SK-N-SH treated with all-trans-retinoic acid at 6 μM for 48 hours (cell line): ENCODE measurements at regions not wholly inside any gene's neighbourhood (a gene's known extent, or its start where the extent isn't known, plus 50 kb on each side); places are given as distances from the start of the nearest gene placed in this dataset.

ENCODE experiments used
- ATAC-seq: fragments of 200-7000 bp; cut with Tn5 transposase; 3 replicates; pipeline ENCODE4 v1.9.1; 2020; ENCODE audit warnings: mild to moderate bottlenecking, moderate library complexity
- ARNTL ChIP-seq: fragments of 450-650 bp; formaldehyde crosslinking; IDR thresholded peaks from 2 replicates; pipeline ENCODE4 v1.5.0; 2020; ENCODE audit warnings: low read depth, mild to moderate bottlenecking, moderate library complexity, borderline replicate concordance
- BACH2 ChIP-seq: fragments of 250-450 bp; sonication (Bioruptor Pico); IDR thresholded peaks from 2 replicates; pipeline ENCODE4 v1.9.0; 2021; ENCODE audit warnings: mild to moderate bottlenecking, borderline replicate concordance
- CSDC2 ChIP-seq: fragments of 250-450 bp; sonication (Bioruptor Pico); IDR thresholded peaks from 2 replicates; pipeline ENCODE4 v1.5.0; 2020; ENCODE audit warnings: mild to moderate bottlenecking, moderate library complexity
- GLIS3 ChIP-seq: fragments of 250-450 bp; sonication (Bioruptor Pico); IDR thresholded peaks from 2 replicates; pipeline ENCODE4 v1.5.0; 2020; ENCODE audit warnings: mild to moderate bottlenecking, moderate library complexity
- ISL1 ChIP-seq: fragments of 250-450 bp; sonication (Bioruptor Pico); IDR thresholded peaks from 2 replicates; pipeline ENCODE4 v2.1.2; 2022; ENCODE audit warnings: mild to moderate bottlenecking, moderate library complexity
- OSR1 ChIP-seq: fragments of 250-450 bp; sonication (Bioruptor Pico); IDR thresholded peaks from 2 replicates; pipeline ENCODE4 v1.8.0; 2022; ENCODE audit warnings: moderate library complexity, mild to moderate bottlenecking, inconsistent platforms
- POU6F1 ChIP-seq: fragments of 250-450 bp; sonication (Bioruptor Pico); IDR thresholded peaks from 2 replicates; pipeline ENCODE4 v1.8.0; 2021; ENCODE audit warnings: low read depth, mild to moderate bottlenecking, moderate library complexity, borderline replicate concordance
- TOX ChIP-seq: fragments of 250-450 bp; sonication (Bioruptor Pico); IDR thresholded peaks from 2 replicates; pipeline ENCODE4 v1.8.0; 2021; ENCODE audit warnings: mild to moderate bottlenecking, moderate library complexity, borderline replicate concordance
- ZC3H10 ChIP-seq: fragments of 250-450 bp; sonication (Bioruptor Pico); IDR thresholded peaks from 2 replicates; pipeline ENCODE4 v1.5.1; 2021; ENCODE audit warnings: mild to moderate bottlenecking, moderate library complexity
- ZFP30 ChIP-seq: fragments of 450-650 bp; formaldehyde crosslinking; IDR thresholded peaks from 2 replicates; pipeline ENCODE4 v1.5.0; 2022; ENCODE audit warnings: mild to moderate bottlenecking, moderate library complexity
- ZNF565 ChIP-seq: fragments of 450-650 bp; formaldehyde crosslinking; conservative IDR thresholded peaks from 2 replicates; pipeline ENCODE4 v1.5.0; 2020; ENCODE audit warnings: low read depth, mild to moderate bottlenecking, moderate library complexity
- ZNF70 ChIP-seq: fragments of 450-650 bp; formaldehyde crosslinking; IDR thresholded peaks from 2 replicates; pipeline ENCODE4 v1.5.0; 2020; ENCODE audit warnings: mild to moderate bottlenecking, moderate library complexity
- ZNF8 ChIP-seq: fragments of 450-650 bp; formaldehyde crosslinking; IDR thresholded peaks from 2 replicates; pipeline ENCODE4 v1.5.0; 2020; ENCODE audit warnings: mild to moderate bottlenecking, moderate library complexity
- TF ChIP-seq, protein P1 (sequence below): fragments of 250-450 bp; sonication (Bioruptor Pico); IDR thresholded peaks from 2 replicates; pipeline ENCODE4 v1.5.1; 2020; ENCODE audit warnings: low read depth, mild to moderate bottlenecking, moderate library complexity
- TF ChIP-seq, protein P2 (sequence below): fragments of 250-450 bp; sonication (Bioruptor Pico); IDR thresholded peaks from 2 replicates; pipeline ENCODE4 v1.8.0; 2020; ENCODE audit warnings: mild to moderate bottlenecking, moderate library complexity, borderline replicate concordance
- TF ChIP-seq, protein P3 (sequence below): fragments of 250-450 bp; sonication (Bioruptor Pico); IDR thresholded peaks from 2 replicates; pipeline ENCODE4 v1.5.0; 2020; ENCODE audit warnings: mild to moderate bottlenecking, moderate library complexity

DNA sequence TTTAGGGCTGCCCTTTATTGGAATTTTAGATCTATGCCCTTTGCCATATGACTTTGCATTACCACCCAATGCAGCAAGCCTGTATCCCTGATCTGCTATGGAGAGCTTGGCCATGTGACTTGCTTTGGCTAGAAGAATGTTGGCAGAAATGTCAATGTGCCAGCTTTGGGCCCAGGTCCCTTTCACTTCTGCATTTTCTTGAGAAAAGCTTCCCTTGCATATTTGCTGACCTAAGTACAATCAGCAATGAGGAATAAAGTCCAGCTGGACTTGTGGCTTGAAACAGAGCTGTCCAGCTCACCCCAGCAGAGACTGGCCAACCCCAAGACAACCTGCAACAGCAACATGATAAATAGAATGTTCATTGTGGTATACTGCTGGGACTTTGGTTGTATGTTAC is 135.9 kb downstream of the PAH start:
- ATAC-seq, result no peak
- no peak for TF ChIP-seq ZFP30 (CRISPR knock-in tag)
- TF ChIP-seq, protein P1, sequence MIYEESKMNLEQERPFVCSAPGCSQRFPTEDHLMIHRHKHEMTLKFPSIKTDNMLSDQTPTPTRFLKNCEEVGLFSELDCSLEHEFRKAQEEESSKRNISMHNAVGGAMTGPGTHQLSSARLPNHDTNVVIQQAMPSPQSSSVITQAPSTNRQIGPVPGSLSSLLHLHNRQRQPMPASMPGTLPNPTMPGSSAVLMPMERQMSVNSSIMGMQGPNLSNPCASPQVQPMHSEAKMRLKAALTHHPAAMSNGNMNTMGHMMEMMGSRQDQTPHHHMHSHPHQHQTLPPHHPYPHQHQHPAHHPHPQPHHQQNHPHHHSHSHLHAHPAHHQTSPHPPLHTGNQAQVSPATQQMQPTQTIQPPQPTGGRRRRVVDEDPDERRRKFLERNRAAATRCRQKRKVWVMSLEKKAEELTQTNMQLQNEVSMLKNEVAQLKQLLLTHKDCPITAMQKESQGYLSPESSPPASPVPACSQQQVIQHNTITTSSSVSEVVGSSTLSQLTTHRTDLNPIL (CRISPR knock-in tag), result no peak
- TF ChIP-seq POU6F1 (CRISPR knock-in tag), result no peak
- no peak for TF ChIP-seq OSR1 (CRISPR knock-in tag)
- TF ChIP-seq TOX (CRISPR knock-in tag), result no peak
- TF ChIP-seq, protein P2, sequence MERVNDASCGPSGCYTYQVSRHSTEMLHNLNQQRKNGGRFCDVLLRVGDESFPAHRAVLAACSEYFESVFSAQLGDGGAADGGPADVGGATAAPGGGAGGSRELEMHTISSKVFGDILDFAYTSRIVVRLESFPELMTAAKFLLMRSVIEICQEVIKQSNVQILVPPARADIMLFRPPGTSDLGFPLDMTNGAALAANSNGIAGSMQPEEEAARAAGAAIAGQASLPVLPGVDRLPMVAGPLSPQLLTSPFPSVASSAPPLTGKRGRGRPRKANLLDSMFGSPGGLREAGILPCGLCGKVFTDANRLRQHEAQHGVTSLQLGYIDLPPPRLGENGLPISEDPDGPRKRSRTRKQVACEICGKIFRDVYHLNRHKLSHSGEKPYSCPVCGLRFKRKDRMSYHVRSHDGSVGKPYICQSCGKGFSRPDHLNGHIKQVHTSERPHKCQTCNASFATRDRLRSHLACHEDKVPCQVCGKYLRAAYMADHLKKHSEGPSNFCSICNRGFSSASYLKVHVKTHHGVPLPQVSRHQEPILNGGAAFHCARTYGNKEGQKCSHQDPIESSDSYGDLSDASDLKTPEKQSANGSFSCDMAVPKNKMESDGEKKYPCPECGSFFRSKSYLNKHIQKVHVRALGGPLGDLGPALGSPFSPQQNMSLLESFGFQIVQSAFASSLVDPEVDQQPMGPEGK (CRISPR knock-in tag), result no peak
- no peak for TF ChIP-seq ISL1 (CRISPR knock-in tag)
- no peak for TF ChIP-seq CSDC2 (CRISPR knock-in tag)

GRCh38 chr12:102776041-102776440 is 141.0 kb downstream of the PAH start:
- no peak for ATAC-seq
- TF ChIP-seq GLIS3, result no peak
- TF ChIP-seq TOX (CRISPR knock-in tag), result no peak
- TF ChIP-seq OSR1 (CRISPR knock-in tag), result no peak
- TF ChIP-seq ZNF565, result no peak
- TF ChIP-seq, protein P2 (CRISPR knock-in tag), result no peak
- no peak for TF ChIP-seq ZNF8
- TF ChIP-seq ZC3H10, result no peak
- no peak for TF ChIP-seq ZNF70
- no peak for TF ChIP-seq ARNTL

- ATAC-seq, result peak; percentile 97
- TF ChIP-seq BACH2 (CRISPR knock-in tag), result no peak
- TF ChIP-seq CSDC2 (CRISPR knock-in tag), result no peak
- no peak for TF ChIP-seq TOX (CRISPR knock-in tag)
- TF ChIP-seq, protein P2 (CRISPR knock-in tag), result no peak
- no peak for TF ChIP-seq POU6F1 (CRISPR knock-in tag)
- TF ChIP-seq, protein P1 (CRISPR knock-in tag), result no peak
- TF ChIP-seq, protein P3, sequence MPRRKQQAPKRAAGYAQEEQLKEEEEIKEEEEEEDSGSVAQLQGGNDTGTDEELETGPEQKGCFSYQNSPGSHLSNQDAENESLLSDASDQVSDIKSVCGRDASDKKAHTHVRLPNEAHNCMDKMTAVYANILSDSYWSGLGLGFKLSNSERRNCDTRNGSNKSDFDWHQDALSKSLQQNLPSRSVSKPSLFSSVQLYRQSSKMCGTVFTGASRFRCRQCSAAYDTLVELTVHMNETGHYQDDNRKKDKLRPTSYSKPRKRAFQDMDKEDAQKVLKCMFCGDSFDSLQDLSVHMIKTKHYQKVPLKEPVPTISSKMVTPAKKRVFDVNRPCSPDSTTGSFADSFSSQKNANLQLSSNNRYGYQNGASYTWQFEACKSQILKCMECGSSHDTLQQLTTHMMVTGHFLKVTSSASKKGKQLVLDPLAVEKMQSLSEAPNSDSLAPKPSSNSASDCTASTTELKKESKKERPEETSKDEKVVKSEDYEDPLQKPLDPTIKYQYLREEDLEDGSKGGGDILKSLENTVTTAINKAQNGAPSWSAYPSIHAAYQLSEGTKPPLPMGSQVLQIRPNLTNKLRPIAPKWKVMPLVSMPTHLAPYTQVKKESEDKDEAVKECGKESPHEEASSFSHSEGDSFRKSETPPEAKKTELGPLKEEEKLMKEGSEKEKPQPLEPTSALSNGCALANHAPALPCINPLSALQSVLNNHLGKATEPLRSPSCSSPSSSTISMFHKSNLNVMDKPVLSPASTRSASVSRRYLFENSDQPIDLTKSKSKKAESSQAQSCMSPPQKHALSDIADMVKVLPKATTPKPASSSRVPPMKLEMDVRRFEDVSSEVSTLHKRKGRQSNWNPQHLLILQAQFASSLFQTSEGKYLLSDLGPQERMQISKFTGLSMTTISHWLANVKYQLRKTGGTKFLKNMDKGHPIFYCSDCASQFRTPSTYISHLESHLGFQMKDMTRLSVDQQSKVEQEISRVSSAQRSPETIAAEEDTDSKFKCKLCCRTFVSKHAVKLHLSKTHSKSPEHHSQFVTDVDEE (CRISPR knock-in tag), result no peak
- TF ChIP-seq ZNF565, result no peak
- TF ChIP-seq ZNF8, result no peak
These were observed 147.6 kb downstream of the PAH start for GRCh38 chr12:102769323-102769916.
